Right renal pelvis (tissue), 4 donors: ENCODE measurements at regions not wholly inside any gene's neighbourhood (a gene's known extent, or its start where the extent isn't known, plus 50 kb on each side); places are given as distances from the start of the nearest gene placed in this dataset.
A peak's percentile ranks its signal among the peaks of the same experiment; 100 is the strongest.

Experiments used
- DNase-seq, 4 donors: peaks; one replicate each; pipeline ENCODE4 v3.0.0-alpha.2; 2013; ENCODE audit warnings: low read depth in 4 of 4, low spot score in 3 of 4, missing footprints in 1 of 4

DNA sequence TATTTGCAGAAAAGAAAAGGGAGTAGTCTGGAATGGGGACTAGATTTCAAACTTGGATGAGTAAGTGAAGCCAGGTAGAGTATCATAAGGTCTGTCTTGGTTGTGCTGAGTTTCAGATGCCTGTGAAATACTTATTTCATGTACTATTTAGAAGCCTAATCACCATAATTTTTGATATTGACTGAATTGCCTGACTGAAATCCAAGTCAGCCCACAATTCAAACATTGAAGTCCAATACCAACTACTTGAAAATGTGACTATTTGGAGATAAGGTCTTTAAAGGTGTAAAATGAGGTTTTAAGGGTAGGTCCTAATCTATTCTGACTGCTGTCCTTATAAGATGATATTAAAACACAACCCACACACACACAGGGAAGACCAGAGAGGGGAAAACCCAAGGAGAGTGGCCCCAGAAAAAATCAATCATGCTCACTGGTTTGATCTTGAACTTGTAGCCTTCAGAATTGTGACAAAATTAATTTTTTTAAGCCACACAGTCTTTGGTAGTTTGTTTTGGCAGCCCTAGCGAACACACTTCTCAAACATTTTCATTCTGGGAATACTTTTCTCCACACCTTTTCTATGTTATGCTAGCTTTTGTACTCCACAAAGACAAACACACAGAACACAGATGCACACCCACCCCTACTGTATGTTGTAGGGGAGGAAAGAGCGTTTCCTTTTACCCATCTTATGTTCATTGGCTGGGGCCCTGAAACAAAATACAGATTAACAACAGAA lies 126.3 kb downstream of the HFE start:
- no peak for DNase-seq

DNA sequence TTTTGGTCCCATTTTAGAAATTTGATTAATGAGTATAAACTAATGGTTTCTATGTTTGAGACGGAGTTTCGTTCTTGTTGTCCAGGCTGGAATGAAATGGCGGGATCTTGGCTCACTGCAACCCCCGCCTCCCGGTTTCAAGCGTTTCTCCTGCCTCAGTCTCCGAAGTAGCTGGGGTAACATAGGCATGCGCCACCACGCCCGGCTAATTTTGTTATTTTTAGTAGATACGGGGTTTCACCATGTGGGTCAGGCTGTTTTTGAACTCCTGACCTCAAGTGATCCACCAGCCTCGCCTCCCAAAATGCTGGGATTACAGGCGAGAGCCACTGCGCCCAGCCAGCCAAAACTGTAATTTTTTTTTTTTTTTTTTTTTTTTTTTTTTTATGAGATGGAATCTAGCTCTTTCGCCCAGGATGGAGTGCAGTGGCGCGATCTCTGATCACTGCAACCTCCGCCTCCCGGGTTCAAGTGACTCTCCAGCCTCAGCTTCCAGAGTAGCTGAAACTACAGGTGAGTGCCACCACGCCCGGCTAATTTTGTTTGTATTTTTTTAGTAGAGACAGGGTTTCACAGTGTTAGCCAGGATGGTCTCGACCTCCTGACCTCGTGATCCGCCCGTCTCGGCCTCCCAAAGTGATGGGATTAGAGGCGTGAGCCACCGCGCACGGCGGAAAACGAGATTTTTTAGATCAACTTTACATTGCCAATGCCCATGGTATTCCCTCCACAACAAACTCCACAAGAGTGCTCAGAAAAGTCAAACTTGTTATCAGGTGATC lies 127.8 kb downstream of the HFE start:
- no peak for DNase-seq

DNA sequence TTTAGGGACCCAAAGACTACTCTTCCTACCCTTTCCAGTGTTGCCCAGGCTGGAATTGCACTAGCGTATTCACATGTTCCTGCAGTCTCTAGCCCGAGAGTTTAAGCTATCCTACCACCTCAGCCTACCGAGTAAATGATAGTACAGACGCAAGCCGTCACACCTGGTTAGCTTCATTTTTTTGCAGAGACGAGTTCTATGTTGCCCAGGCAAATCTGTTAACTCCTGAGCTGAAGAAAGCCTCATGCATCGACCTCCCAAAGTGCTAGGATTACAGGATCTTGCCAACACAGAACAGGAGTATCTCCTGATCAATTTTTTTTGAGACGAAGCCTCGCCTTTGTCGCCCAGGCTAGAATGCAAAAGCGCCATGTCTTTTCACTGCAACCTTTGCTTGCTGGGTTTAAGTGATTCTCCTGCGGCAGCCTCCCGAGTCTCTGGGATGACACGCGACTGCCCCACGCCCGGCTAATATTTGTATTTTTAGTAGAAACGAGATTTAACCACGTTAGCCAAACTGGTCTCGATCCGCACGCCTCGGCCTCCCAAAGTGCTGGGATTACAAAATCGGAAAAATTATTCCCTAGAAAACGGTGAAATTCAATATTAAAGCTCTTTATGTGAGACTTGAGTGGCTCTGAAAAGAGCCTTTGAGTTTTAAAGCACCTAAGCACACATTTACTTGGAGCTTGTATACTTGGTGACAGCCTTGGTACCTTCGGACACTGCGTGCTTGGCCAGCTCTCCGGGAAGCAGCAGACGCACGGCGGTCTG lies 128.5 kb downstream of the HFE start:
- DNase-seq, result peak in 1 of 4 donors; percentile 62

DNA sequence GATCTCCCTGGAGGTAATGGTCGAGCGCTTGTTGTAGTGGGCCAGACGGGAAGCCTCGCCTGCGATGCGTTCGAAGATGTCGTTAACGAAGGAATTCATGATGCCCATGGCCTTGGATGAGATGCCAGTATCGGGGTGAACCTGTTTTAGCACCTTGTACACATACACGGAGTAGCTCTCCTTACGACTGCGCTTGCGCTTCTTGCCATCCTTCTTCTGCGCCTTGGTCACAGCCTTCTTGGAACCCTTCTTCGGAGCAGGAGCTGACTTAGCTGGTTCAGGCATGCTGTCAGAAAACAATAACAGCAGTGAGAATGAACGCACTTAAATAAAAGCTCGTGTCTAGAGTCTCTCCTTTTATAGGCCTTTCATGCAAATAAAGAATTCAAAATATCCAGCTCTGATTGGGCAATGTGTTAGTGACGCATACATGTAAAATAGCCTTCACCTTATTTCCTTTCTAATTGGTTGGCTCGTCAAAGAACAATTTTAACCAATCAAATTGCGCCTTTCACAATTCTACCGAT lies 129.2 kb downstream of the HFE start:
- DNase-seq, result peak; percentile 96 to 99 (median 98)

DNA sequence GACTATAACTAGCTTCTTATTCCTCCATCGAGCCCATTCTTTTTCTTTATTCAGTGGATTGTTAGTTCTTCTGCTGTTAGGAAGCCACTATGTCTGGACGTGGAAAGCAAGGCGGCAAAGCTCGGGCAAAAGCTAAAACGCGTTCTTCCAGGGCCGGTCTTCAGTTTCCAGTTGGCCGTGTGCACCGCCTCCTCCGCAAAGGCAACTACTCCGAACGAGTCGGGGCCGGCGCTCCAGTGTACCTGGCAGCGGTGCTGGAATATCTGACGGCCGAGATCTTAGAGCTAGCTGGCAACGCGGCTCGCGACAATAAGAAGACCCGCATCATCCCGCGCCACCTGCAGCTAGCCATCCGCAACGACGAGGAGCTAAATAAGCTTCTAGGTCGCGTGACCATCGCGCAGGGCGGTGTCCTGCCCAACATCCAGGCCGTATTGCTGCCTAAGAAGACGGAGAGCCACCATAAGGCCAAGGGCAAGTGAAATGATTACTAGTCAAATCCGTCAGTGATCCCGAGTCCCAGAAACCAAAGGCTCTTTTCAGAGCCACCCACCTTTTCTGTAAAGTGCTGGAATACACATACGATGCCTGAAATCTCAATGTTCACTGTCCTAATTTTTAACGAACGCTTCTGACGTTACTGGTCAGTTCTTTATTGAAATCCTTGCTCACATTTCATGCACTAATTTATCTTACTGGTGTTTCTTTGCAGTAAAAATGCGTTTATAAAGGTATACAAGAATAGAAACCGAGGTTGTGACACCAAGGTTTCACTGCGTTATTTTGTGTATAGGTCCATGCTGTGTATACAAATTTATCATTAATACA lies 129.9 kb downstream of the HFE start:
- DNase-seq, result peak in 1 of 4 donors; percentile 90

DNA sequence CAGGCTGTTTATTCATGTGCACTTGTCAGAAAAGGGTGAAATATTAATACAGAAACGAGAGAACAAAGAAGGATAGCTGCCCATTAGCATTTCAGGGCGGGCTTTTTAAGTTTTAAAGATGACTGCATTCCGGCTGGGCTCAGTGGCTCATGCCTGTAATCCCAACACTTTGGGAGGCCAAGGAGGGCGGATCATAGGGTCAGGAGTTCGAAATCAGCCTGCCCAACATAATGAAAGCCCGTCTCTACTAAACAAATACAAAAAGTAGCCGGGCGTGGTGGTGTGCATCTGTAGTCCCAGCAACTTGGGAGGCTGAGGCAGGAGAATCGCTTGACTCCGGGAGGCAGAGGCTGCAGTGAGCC lies 130.5 kb downstream of the HFE start:
- DNase-seq, result no peak

DNA sequence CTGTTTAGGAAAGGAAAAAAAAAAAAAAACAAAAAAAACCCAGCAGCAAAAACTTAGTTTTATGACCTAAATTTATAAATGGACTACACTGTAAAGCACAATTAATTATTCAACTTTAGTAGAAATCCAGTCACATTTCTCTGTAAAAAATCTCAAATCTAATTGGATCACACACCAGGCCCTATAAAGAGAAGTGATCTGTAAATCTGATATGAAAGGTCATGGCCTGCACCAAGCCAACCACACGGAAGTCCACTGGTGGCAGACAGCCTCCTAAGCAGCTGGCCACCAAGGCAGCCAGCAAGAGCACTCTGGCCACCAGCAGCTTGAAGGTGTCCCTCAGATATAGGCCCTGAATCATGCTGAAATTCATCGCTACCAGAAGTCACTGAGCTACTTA lies 131.6 kb downstream of the HFE start:
- DNase-seq, result no peak

DNA sequence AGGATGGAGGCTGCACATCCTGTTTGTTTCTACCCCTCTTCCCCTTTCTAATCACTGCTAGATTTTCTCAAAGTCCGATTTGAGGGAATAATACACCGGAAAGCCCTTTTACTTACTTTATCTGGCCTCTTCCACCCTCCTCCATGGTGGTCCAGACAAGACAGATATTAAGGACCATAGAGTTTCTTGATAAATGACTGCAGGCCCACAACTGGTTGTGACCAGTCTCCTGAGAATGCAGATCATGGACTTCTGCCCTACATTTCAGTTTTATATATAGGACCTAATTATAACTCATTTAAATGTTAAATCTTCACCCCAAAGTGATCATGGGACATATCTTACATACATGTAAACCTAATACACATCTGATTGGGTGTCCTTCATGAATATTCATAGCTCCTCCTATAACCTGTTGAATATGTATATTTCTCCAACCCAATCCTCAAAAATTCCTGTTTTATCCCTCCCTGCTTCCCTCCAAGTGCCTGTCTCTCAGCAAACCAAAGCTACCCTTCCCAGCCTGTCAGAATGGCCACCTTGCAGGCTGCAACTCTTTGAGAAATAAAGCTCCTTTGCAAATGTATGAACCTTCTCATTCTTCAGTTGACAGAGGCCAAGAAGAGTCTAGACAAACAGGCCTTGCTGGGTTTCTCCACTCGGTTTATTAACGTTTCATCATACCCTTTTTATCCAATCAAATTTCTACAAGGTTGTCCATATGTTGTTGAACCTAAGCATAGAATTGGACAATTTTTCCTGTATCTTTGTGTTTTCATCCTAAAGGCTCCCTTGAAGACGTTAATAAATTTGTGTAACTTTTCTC lies 133.1 kb downstream of the HFE start:
- DNase-seq, result no peak

DNA sequence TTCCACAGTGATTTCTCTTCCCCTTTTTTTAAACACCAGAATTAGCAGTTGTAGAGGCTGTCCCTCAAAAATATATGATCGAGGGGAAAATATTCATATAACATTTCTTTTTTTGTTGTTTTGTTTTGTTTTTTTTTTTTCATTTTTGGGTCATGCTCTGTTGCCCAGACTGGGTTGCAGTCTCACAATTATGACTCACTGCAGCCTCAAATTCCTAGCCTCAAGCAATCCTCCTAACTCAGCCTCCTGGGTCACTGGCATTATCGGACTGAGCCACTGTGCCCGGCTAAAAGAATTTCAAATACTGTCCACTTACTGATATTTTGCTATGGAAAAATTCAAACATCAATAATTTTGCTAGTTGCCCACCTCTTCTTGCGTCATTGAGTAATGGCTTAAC lies 134.0 kb downstream of the HFE start:
- DNase-seq, result no peak

DNA sequence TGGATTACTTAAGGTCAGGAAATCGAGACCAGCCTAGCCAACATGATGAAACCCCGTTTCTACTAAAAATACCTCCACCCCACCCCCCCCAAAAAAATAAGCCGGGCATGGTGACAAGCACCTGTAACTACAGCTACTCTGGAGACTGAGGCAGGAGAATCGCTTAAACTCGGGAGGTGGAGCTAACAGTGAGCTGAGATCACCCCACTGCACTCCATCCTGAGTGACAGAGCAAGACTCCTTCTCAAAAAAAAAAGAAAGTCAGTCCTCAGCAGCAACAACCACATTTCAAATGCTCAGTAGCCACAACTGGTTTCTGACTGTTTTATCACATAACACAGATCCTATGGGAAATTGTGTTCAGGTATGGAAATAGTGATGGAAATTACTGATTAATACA lies 135.3 kb downstream of the HFE start:
- no peak for DNase-seq

DNA sequence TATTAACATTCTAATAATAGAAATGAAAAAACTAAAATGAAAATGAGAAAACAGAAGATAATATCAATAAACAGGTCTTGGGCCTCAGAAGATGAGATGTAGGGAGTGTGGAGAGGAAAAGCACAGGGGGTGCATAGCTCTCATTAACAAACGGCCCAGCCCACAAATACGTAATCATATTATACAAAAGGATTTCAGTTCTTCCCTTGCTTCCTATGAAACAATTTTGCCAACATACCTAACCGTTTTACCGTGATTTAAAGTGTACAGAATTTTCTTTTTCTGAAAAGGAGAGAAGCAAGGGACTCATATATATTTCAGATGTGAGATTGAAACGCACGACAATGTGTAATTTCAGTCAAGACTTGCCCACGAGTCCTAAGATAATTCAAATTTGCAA lies 136.0 kb downstream of the HFE start:
- no peak for DNase-seq

DNA sequence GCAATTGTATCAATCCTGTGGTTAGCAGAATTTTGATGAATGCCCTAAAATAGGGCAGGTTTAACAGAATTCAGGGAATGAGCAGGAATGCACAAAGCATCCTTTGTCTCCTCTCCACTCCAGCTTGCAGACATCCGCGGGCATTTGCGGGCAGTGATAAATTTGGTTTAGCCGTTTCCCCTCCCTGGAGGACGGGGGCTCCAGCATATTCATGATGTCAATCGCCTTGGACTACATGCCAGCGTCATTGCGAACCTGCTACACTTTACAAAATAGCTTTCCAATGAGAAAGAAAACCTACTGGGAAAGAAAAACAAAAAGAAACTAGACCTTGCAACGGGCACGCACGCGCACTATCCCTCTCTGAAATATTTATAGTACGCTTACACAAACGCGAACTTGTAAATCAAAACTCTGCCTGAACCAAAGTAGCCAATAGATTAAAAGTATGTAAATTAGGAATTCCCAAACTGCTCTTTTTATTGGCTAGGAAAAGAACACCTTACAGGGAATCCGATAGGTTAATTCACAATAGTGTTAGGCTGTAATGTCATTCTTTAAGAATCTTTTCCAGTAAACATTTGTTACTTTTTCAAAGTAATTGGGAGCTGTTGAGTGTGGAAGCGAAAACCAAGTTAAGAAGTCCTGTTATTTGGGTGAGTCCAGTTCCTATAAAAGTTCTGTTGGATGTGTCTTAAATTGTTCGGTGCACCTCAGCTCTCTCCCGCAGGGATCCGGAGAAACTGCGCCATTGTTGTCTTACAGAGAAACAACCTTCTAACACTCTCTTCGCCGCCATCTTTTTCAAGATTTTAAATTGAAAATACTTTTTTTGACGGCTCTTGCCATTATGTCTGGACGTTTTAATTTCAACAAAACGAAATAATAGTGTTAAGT lies 136.7 kb downstream of the HFE start:
- DNase-seq, result peak; percentile 83 to 94 (median 88)

DNA sequence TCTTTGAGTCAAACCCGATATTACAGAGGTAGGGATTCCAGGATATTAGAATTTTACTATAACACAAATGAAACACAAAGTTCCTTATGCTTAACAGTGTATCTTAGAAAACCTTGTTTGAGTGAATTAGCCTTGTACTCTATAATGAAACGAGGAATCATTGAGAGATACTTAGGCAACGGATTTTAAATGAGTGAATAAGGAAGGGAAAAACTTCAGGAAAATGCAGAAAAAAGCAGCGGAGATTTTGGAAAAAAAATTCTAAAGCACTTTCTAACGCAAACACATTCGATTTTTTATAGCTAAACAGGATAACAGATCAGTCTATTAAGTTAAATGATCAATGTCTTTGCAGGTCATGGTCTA lies 137.3 kb downstream of the HFE start:
- no peak for DNase-seq

DNA sequence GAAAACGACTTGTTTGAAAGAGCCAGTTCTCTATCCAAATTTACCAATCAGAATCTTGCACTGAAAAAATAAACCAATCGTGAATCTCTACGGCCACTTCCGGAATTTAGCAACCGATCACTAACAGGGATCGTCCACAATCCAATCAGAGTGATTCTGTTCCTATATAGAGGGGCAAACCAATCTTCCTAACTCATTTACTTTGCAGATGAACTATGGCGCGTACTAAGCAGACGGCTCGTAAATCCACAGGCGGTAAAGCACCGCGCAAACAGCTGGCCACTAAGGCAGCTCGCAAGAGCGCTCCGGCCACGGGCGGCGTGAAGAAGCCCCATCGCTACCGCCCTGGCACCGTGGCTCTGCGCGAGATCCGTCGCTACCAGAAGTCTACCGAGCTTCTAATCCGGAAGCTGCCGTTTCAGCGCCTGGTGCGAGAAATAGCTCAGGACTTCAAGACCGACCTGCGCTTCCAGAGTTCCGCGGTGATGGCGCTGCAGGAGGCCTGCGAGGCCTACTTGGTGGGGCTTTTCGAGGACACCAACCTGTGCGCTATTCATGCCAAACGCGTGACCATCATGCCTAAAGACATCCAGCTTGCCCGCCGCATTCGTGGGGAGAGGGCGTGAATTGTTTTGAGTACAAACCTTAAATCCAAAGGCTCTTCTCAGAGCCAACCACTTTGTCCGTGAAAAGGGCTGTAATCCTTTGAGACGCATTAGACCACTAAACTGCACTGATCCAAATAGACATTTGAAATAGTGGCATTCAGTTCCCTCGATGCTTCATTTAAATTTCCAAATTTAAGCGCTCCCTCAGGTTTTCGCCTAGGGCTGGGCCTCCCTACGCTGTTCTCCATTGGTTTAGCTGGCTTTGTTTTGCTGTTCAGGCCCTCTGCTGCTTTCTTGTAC lies 138.0 kb downstream of the HFE start:
- peak; percentile 82 to 93 (median 90) for DNase-seq

DNA sequence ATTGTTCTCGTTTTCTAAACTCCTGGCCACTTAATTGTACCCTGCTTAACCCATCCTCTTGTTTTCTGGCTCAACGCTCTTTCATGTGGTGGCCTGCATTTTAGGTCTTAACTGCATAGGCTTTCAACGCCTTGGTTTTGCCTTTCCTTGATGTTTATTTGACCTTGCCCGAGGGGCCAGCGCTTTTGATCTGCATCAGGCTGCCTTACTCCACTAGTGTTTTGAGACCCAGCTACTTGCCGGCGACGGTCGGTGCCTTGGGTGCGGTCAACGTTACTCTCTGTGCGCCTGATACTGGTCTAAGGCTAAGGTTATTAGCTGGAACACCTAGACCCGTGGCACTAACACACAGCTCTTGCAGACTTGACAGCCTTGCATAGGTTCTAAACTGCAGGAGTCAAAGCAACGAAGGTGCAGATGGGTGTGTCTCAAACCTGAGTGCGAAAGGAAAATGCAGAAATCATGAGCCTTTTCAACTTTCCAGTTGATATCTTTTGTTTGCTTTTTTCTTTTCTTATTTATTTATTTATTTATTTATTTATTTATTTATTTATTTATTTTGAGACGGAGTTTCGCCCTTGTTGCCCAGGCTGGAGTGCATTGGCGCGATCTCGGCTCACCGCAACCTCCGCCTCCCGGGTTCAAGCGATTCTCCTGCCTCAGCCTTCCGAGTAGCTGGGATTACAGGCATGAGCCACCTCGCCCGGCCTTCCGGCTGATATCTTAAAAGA lies 138.8 kb downstream of the HFE start:
- no peak for DNase-seq

DNA sequence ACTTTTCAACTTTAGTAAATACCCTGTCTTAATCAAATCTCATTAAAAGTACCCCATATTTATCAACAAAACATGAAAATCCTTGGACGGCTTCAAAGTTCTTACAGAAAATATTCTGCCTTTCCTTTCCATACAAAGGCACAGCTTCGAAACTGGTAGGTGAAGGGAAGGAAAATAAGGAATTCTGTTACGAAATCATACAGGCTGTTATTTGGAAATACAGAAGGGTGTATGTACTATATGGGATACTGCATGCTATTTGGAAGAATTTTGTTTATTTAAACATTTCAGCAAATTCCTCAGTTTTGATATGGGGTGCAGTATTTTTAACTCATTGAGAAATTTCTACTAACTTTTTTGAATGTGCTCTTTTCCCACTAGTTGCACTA lies 138.4 kb upstream of the BTN3A2 start:
- DNase-seq, result no peak

DNA sequence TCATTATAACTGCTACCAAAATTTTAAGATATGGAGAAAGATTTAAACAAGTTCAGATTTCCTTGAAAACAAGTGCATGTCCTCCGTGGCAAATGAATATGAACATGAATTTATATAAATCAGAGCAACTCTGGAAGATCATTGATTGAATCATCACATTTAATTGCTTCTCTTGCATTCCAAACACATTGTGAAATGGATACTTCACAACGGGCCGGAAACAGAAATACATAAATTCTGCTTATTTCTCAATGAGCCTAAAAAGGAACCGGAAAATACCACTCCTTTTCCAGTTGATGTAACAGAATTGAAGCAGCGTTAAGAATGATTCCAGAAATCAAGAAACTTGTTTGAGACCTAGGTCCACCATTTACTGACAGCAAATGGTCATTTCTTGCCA lies 134.6 kb upstream of the BTN3A2 start:
- DNase-seq, result no peak
